Stimulated activated CD8-positive, alpha-beta memory T cell treated with anti-CD3 and anti-CD28 coated beads, Interleukin-7, amount 100 ng/mL, for 24 hours (primary cell): ENCODE measurements at regions not wholly inside any gene's neighbourhood (a gene's known extent, or its start where the extent isn't known, plus 50 kb on each side); places are given as distances from the start of the nearest gene placed in this dataset.

Experiments used
- DNase-seq: peaks from one replicate; pipeline ENCODE4 v3.0.0-alpha.2; 2020; ENCODE audit warnings: low read depth

DNA sequence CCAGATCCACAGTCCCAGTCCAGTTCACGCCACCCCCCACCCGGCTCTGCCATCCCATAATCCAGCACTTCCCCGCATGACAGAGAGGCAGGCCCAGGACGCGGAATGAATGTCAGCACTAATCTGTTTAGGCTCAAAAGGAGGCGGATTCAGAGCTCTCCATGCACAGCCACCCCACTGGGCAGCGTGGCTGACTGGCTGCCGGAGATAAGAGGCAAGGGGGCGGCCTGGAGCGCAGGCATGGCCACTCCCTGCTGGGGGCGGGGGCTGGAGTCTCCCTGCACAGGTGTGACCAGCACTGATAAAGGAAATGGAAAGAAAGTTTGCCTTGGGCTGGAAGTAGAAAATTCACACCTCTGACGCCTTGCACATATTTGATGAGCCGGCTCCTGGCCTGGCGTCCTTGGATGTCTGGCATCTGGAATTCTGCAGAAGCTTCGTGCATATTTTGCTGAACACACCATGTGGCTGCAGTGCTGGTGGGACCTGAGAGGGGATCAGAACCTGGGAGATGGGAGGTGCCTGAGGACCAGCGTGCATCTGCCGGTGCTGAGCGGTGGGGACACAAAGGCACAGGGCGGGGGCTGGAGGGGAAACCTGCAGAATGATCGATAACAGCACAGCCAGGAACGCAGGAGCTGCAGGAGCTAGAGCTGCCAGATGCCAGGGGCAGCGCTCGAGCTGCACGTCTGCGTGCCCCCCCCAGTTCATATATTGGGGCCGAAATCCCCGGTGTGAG, 344.4 kb downstream of the CTTN start:
- no peak for DNase-seq

- DNase-seq = no peak
Measured at GRCh38 chr11:70743329-70743728, 345.0 kb downstream of the CTTN start.

DNA sequence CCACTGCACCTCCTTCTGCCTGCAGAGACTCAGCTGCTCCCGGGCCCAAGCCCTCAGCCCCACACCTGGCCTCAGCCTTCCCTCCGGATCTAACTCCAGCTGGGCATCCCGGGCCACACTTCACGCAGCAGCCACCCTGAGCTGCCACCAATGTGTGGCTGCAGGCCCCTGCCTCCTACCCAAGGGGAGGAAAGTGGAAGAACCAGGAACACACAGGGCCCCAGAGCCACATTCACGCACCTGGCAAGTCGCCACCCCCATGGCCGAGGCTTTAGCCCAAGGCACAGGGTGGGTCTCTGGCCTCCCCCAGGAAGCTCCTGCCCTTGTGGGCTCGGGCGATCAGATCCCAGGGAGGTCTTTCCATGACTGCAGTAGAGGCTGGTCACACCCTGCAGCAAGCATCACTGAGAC, 345.6 kb downstream of the CTTN start:
- DNase-seq = no peak

GRCh38 chr11:70744396-70745185, 346.3 kb downstream of the CTTN start:
- DNase-seq = no peak

DNA sequence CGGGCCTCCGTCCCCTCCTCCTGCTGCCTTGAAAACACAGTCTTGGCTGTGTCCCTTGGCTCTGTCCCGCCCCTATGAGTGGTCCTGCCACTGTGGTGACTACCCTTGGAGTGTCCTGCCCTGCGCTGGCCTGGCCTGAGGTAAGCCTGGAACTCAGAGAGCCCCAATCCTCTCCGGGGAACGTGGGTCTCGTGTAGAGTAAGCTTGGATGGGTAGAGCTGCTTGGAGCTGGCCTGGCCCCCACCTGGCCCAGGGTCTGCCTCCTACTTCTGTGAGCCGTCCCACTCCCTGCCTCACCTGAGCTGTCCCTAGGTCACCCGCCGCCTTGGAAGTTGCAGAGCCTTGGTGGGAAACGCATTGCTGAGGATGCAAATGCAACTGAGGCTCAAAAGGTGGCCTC, 347.1 kb downstream of the CTTN start:
- DNase-seq = no peak

- no peak for DNase-seq
Measured at GRCh38 chr11:70745941-70746340, 347.6 kb downstream of the CTTN start.

DNA sequence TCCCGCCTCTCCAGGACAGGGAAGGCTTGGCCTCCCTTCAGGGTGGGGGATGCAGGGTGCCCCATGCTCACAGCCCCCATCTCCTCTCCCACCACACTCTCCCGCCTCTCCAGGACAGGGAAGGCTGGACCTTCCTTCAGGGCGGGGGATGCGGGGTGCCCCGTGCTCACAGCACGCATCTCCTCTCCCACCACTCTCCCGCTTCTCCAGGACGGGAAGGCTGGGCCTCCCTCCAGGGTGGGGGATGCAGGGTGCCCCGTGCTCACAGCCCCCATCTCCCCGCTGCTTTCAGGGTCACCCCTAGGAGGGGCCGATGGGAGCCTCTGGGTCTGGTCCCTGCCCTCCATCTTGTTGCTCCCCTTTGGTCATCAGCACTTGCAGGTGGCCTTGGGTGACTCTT, 348.0 kb downstream of the CTTN start:
- DNase-seq = no peak

- no peak for DNase-seq
Measured at GRCh38 chr11:70747285-70747684, 349.0 kb downstream of the CTTN start.

GRCh38 chr11:70747921-70748320, 349.6 kb downstream of the CTTN start:
- DNase-seq = no peak

DNA sequence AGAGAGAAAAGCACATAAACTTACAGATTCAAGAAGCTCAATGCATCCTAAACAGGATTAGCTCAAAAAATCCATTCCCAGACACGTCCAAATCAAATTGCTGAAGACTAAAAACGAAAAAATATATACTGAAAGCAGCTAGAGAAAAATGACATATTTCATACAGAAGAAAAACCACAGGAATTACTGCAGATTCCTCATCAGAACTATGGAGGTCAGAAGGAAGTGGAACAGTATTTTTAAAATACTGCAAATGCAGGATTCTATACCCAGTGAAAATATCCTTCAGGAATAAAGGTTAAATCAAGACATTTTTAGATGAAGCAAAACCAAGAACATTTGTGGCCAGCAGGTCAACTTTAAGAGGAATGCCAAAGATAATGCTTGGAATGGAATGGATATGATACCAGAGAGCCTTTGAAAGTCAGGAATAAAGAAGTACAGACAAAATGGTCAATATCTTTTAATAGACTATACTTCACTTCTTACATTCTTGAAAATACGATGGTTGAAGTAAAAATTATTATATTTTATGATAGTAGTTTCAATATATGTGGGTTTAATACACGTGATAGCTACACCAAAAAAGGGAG, 352.9 kb downstream of the CTTN start:
- DNase-seq = no peak

GRCh38 chr11:70755410-70756158, 357.3 kb downstream of the CTTN start:
- DNase-seq = peak; percentile 37

DNA sequence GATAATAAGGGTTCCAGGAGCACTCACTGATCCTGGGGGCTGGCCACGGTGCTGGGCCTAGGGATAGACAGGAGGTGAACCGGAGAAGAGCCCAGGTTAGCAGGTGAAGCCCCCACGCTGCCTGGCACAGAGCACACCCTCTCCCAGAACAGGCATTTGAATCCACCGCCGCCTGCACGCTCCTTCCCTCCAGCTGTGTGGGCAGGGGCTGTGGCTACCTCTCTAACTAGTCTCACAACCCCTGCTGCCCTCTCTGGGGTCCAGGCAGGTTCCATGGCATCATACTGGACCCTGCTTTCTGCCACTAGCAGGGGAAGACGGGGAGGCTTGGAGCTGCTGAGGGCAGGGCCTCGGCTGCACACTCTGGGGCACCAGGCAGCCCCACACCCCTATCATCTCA, 358.0 kb downstream of the CTTN start:
- DNase-seq = no peak

DNA sequence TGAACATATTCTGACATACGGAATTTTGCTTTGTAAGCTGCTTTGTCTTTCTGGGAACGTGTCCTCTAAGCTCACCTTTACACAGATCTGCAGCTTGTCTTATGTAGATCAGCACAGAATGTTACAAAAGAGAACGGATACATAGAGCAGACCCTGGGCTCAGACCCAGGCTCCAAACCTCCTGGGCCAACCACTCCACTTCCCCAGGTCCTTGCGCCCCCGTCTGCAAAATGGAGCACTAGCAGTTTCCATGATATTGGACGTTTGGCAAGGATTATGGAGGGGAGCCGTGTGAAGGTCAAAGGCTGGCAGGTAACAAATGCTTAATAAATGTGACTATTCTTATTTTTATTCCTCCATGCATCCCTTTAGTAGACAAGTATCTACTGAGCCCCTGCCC, 358.4 kb downstream of the CTTN start:
- DNase-seq = no peak

DNA sequence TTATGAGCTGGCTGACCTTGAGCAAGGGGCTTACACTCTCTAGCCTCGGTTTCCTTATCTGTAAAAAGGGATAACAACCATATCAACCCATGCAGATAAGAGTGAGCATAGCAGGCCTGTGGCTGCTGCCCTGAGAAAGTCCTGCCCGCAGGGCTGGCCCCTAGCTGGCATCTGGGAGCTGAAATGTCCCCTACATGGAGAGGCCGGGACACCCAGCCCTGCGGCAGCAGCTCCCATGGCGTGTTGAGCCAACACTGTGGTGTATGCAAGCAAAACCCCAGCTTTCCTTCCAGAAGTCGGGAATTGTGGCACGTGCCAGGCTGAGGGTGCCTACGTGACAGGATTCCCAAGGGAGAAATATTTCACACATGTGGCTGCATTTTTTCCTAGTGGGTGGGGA, 358.9 kb downstream of the CTTN start:
- DNase-seq = no peak

- no peak for DNase-seq
Measured at GRCh38 chr11:70758206-70758605, 359.9 kb downstream of the CTTN start.

GRCh38 chr11:70759846-70760245, 361.5 kb downstream of the CTTN start:
- no peak for DNase-seq

GRCh38 chr11:70760416-70761020, 362.2 kb downstream of the CTTN start:
- DNase-seq = no peak

DNA sequence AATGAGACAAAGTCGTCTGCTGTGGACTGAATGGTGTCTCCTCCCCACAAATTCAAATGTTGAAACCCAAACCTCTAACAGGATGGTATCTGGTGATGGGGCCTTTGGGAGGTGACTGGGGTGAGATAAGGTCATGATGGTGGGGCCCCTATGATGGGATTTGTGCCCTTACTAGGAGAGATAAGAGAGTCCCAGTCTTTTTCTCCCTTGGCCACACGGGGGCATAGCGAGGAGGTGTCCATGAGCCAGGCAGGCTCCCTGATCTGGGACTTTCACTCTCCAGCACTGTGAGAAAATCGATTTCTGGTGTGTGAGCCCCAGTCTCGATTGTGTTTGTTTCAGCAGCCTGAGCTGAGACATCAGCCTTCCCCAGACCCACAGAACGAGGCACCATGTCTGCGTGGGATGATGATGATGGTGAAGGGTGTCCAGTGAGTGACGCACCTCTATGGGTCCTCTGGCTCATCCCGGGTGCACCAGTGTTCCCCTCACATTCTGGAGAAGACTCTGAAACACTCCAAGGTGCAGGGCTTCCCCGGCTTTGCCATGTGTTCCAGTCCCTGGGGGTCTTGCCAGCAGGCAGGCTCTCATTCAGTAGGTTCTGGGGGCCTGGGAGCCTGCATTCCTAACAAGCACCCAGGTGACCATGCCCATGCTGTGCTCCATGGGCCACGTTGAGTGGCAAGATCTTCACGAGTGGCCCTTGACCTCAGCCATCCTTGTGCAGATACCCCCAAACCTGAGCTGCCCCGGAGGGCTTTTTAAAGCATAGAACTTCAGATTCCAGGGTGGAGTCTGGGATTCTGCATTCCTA, 363.0 kb downstream of the CTTN start:
- no peak for DNase-seq

- no peak for DNase-seq
Measured at GRCh38 chr11:70761908-70762337, 363.6 kb downstream of the CTTN start.

DNA sequence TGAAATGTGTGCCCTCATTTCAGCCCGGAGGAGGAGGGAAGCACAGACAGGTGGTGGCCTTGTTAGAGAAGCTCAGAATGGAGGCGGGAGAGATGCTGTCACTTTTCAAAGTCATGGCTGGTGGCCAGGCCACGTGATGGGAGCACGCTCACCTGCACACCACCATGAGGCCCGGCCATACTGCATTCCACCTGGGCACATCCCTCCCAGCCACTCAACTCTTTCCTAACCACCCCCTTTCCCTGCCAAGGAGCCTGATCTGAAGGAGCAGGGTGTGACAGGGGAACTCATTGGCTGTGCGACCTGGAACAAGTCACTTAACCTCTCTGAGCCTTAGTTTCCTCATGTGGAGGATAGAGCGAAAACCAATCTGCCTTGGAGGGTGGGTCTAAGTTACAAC, 364.5 kb downstream of the CTTN start:
- DNase-seq = no peak

- DNase-seq = no peak
Measured at GRCh38 chr11:70763606-70764005, 365.3 kb downstream of the CTTN start.
